B cell (primary cell): ENCODE measurements at regions not wholly inside any gene's neighbourhood (a gene's known extent, or its start where the extent isn't known, plus 50 kb on each side); places are given as distances from the start of the nearest gene placed in this dataset.

Source experiments
- CTCF ChIP-seq: fragments of 200-600 bp; IDR thresholded peaks from one replicate; pipeline ENCODE4 v1.8.0; 2022; ENCODE audit warnings: antibody characterized with exemption, mild to moderate bottlenecking
- EZH2 ChIP-seq: IDR thresholded peaks from 2 replicates; pipeline ENCODE4 v1.6.1; 2012; ENCODE audit warnings: borderline replicate concordance, low read depth, mild to moderate bottlenecking, moderate library complexity, low read length; ENCODE audit not compliant: insufficient read depth, poor library complexity, severe bottlenecking

GRCh38 chr6:3587660-3588059, 130.8 kb upstream of the SLC22A23 start:
- no peak for TF ChIP-seq CTCF
- no peak for TF ChIP-seq EZH2
